DOHH2 (cell line): ENCODE measurements at regions not wholly inside any gene's neighbourhood (a gene's known extent, or its start where the extent isn't known, plus 50 kb on each side); places are given as distances from the start of the nearest gene placed in this dataset.

Experiments used
- H3F3A ChIP-seq: fragments of 200-600 bp; sonication (generic), shearing (Covaris generic); 2 replicates; pipeline ENCODE4 v1.6.0; 2016; ENCODE audit warnings: antibody characterized with exemption, mild to moderate bottlenecking; ENCODE audit not compliant: control insufficient read depth, insufficient read depth
- H3K27ac ChIP-seq: fragments of 200-600 bp; sonication (generic); 2 replicates; pipeline ENCODE4 v1.5.1; 2014; ENCODE audit warnings: low read depth, mild to moderate bottlenecking, low read length, moderate library complexity
- H3K27me3 ChIP-seq: fragments of 200-600 bp; sonication (generic); 2 replicates; pipeline ENCODE4 v1.6.1; 2014; ENCODE audit warnings: mild to moderate bottlenecking, low read length, mixed read lengths; ENCODE audit not compliant: control insufficient read depth
- H3K36me3 ChIP-seq: fragments of 200-600 bp; sonication (generic); 2 replicates; pipeline ENCODE4 v1.6.1; 2014; ENCODE audit warnings: mild to moderate bottlenecking, low read length, moderate library complexity, mixed read lengths; ENCODE audit not compliant: control insufficient read depth
- H3K4me1 ChIP-seq: fragments of 200-600 bp; sonication (generic); 2 replicates; pipeline ENCODE4 v1.6.1; 2014; ENCODE audit warnings: mild to moderate bottlenecking, low read length, mixed read lengths; ENCODE audit not compliant: control insufficient read depth
- H3K4me2 ChIP-seq: fragments of 200-600 bp; sonication (generic); 2 replicates; pipeline ENCODE4 v1.6.0; 2014; ENCODE audit warnings: mild to moderate bottlenecking, low read length, moderate library complexity
- H3K4me3 ChIP-seq: fragments of 200-600 bp; sonication (generic); 2 replicates; pipeline ENCODE4 v1.5.1; 2014; ENCODE audit warnings: mild to moderate bottlenecking, low read length, mixed read lengths
- H3K79me2 ChIP-seq: fragments of 200-600 bp; sonication (generic); 2 replicates; pipeline ENCODE4 v1.6.1; 2014; ENCODE audit warnings: mild to moderate bottlenecking, low read length, mixed read lengths; ENCODE audit not compliant: control insufficient read depth
- H3K9me2 ChIP-seq: fragments of 200-600 bp; sonication (generic); replicated peaks from 2 replicates; pipeline ENCODE4 v1.6.1; 2014; ENCODE audit warnings: mild to moderate bottlenecking, low read length, mixed read lengths; ENCODE audit not compliant: control insufficient read depth
- H3K9me3 ChIP-seq: fragments of 200-600 bp; sonication (generic); 2 replicates; pipeline ENCODE4 v1.6.1; 2014; ENCODE audit warnings: antibody characterized with exemption, low read length, mixed read lengths; ENCODE audit not compliant: control insufficient read depth, insufficient read depth
- H4K20me1 ChIP-seq: fragments of 200-600 bp; sonication (generic); 2 replicates; pipeline ENCODE4 v1.6.0; 2014; ENCODE audit warnings: low read depth, mild to moderate bottlenecking, antibody characterized with exemption, low read length, moderate library complexity; ENCODE audit not compliant: control insufficient read depth, insufficient read depth
- CTCF ChIP-seq: fragments of 200-600 bp; sonication (generic); IDR thresholded peaks from one replicate; pipeline ENCODE4 v1.5.1; 2014; ENCODE audit warnings: antibody characterized with exemption, mild to moderate bottlenecking, low read depth, low read length; ENCODE audit not compliant: poor library complexity, severe bottlenecking
- EZH2phosphoT487 ChIP-seq: fragments of 200-600 bp; sonication (generic); IDR thresholded peaks from 2 replicates; pipeline ENCODE4 v1.6.1; 2017; ENCODE audit warnings: borderline replicate concordance, mild to moderate bottlenecking, antibody characterized with exemption, low read length, moderate library complexity, mixed read lengths

DNA sequence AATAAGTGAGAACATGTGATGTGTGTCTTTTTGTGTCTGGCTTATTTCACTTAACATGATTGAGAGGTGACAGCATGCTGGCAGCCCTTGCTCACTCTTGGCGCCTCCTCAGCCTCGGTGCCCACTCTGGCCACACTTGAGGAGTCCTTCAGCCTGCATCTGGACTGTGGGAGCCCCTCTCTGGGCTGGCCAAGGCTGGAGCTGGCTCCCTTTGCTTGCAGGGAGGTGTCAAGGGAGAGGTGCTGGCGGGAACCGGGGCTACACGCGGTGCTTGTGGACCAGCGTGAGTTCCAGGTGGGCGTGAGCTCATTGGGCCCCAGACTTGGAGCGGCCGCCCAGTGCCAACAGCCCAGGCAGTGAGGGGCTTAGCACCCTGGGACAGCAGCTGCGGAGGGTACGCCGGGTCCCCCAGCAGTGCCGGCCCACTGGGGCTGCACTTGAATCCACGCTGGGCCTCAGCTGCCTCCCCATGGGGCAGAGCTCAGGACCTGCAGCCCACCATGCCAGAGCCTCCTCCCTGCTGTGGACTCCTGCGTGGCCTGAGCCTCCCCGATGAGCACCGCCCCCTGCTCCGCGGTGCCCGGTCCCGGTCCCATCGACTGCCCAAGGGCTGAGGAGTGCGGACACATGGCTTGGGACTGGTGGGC lies 658.6 kb downstream of the GRXCR1 start:
- H3F3A ChIP-seq = peaks cover 3% of the 10 kb centered on the region
- TF ChIP-seq EZH2phosphoT487 (no peak), CTCF (no peak)

GRCh38 chr4:43556262-43556661 lies 663.7 kb downstream of the GRXCR1 start:
- H3K4me2 ChIP-seq = peak overlapping the region; percentile 42
- peaks cover 8% of the 10 kb centered on the region for H3F3A ChIP-seq
- H3K79me2 ChIP-seq = no peaks in the 10 kb centered on the region
- H3K4me1 ChIP-seq = peaks cover 34% of the 10 kb centered on the region
- TF ChIP-seq CTCF (no peak), EZH2phosphoT487 (no peak)
- no peaks in the 10 kb centered on the region; the same call in 1 of the 2 replicates for H3K36me3 ChIP-seq
- H3K9me3 ChIP-seq = peaks cover 21% of the 10 kb centered on the region; the same call in 1 of the 2 replicates
- no peaks in the 10 kb centered on the region for H3K27me3 ChIP-seq
- no peaks in the 10 kb centered on the region for H4K20me1 ChIP-seq
- H3K9me2 ChIP-seq = no peaks in the 10 kb centered on the region
- peak overlapping the region; percentile 13; the same call in 1 of the 2 replicates for H3K4me3 ChIP-seq
- H3K27ac ChIP-seq = peak overlapping the region; percentile 45

More for the DNA sequence above, 658.6 kb downstream of the GRXCR1 start:
- Histone ChIP-seq H4K20me1 (no peaks in the 10 kb centered on the region), H3K4me1 (peaks cover 7% of the 10 kb centered on the region), H3K27me3 (no peaks in the 10 kb centered on the region), H3K9me3 (peaks cover 22% of the 10 kb centered on the region; the same call in 1 of the 2 replicates), H3K79me2 (no peaks in the 10 kb centered on the region), H3K9me2 (no peaks in the 10 kb centered on the region), H3K27ac (no peak overlapping the region), H3K4me2 (no peak overlapping the region), H3K4me3 (no peak overlapping the region), H3K36me3 (no peaks in the 10 kb centered on the region)

GRCh38 chr4:43560047-43560446 lies 667.5 kb downstream of the GRXCR1 start:
- H3K27ac ChIP-seq = no peak overlapping the region
- no peaks in the 10 kb centered on the region for H3K79me2 ChIP-seq
- no peaks in the 10 kb centered on the region for H3K27me3 ChIP-seq
- no peaks in the 10 kb centered on the region for H3K9me2 ChIP-seq
- peaks cover 59% of the 10 kb centered on the region for H3K4me1 ChIP-seq
- H4K20me1 ChIP-seq = no peaks in the 10 kb centered on the region
- peaks cover 4% of the 10 kb centered on the region; the same call in 1 of the 2 replicates for H3K9me3 ChIP-seq
- no peak overlapping the region for H3K4me3 ChIP-seq
- peaks cover 16% of the 10 kb centered on the region for H3F3A ChIP-seq
- TF ChIP-seq EZH2phosphoT487 (no peak), CTCF (no peak)
- H3K36me3 ChIP-seq = no peaks in the 10 kb centered on the region; the same call in 1 of the 2 replicates
- H3K4me2 ChIP-seq = peak overlapping the region; percentile 25
